ENCODE measurements at regions not wholly inside any gene's neighbourhood (a gene's known extent, or its start where the extent isn't known, plus 50 kb on each side); places are given as distances from the start of the nearest gene placed in this dataset.

DNA sequence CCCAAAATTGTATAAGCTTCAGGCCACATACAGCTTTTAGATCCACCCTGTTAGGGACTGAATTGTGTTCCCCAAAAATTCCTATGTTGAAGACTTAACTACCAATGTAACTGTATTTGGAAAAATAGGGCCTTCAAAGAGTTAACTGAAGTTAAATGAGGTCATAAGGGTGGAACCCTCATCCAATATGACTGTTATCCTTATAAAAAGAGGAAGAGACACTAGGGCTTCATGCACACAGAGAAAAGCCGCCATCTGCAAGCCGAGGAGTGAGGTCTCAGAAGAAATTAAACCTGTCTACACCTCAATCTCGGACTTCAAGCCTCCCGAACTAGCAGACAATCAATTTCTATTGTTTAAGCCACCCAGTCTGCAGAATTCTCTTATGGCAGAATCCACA, 317.9 kb upstream of the NFE2L3 start:
- TF ChIP-seq, protein P1, sequence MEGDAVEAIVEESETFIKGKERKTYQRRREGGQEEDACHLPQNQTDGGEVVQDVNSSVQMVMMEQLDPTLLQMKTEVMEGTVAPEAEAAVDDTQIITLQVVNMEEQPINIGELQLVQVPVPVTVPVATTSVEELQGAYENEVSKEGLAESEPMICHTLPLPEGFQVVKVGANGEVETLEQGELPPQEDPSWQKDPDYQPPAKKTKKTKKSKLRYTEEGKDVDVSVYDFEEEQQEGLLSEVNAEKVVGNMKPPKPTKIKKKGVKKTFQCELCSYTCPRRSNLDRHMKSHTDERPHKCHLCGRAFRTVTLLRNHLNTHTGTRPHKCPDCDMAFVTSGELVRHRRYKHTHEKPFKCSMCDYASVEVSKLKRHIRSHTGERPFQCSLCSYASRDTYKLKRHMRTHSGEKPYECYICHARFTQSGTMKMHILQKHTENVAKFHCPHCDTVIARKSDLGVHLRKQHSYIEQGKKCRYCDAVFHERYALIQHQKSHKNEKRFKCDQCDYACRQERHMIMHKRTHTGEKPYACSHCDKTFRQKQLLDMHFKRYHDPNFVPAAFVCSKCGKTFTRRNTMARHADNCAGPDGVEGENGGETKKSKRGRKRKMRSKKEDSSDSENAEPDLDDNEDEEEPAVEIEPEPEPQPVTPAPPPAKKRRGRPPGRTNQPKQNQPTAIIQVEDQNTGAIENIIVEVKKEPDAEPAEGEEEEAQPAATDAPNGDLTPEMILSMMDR (IDR thresholded peaks at IDR 0.05; ENCODE audit: low read depth, low read length, missing control alignments), result no peak
- H3K4me3 ChIP-seq (replicated peaks; ENCODE audit: low read depth, low read length), result no peak overlapping the region
- DNase-seq (ENCODE audit: extremely low read depth, low read depth), result no peak

DNA sequence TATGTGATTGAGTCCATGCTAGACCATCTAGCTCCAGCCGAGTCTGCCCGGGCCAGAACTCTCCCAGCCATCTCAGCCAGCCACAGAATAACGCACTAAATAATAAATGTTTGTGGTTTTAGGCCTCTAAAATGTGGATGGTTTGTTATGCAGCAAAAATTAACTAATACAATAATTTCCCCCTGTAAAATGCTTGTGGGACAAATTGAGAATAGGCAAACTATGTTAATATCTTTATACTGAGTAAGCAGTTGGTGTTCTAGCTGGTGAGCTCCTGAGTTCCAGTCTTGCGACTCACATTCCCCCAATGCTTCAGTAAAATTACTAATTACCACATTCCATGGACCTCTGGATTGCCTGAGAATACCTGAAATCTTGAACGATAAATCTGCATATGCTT, 316.8 kb upstream of the NFE2L3 start:
- no peak for DNase-seq (ENCODE audit: extremely low read depth, low read depth)
- TF ChIP-seq, protein P1 (IDR thresholded peaks at IDR 0.05; ENCODE audit: low read depth, low read length, missing control alignments), result no peak

DNA sequence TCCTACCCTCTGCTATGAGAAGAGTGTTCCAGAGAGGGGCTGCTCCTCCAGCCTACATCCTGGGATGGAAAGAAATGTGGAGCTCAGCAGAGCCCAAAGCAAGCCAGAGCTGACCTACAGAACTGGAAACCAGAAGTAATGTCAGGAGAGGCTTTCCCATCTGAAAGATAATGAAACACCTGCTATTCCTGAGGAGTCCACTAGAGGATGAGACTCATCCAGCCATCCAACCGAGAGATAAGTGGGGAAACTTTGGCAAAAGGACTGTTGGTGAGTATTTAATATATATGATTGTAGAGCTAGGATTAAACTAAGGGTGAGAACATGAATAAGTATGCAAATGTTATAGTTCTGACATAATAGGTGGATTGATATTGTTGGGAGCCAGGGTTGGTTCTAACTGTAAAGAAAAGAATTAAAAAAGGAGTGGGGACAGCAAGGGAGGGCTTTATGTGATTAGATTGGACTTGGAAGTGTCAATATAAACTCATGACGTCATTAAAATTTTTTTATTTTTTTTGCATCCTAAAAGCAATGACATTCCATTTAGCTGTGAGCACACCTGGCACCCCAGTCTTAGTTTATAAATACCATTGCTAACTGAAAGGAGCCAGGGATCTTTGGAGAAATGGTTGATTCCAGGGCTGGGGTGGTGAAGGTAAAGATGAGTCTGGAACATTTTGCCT, 312.8 kb upstream of the NFE2L3 start:
- TF ChIP-seq, protein P1 (IDR thresholded peaks at IDR 0.05; ENCODE audit: low read depth, low read length, missing control alignments), result peak; percentile 14
- no peak for DNase-seq (ENCODE audit: extremely low read depth, low read depth)
- no peak overlapping the region for H3K4me3 ChIP-seq (replicated peaks; ENCODE audit: low read depth, low read length)

More for the DNA sequence above, 316.8 kb upstream of the NFE2L3 start:
- H3K4me3 ChIP-seq (replicated peaks; ENCODE audit: low read depth, low read length), result no peak overlapping the region

DNA sequence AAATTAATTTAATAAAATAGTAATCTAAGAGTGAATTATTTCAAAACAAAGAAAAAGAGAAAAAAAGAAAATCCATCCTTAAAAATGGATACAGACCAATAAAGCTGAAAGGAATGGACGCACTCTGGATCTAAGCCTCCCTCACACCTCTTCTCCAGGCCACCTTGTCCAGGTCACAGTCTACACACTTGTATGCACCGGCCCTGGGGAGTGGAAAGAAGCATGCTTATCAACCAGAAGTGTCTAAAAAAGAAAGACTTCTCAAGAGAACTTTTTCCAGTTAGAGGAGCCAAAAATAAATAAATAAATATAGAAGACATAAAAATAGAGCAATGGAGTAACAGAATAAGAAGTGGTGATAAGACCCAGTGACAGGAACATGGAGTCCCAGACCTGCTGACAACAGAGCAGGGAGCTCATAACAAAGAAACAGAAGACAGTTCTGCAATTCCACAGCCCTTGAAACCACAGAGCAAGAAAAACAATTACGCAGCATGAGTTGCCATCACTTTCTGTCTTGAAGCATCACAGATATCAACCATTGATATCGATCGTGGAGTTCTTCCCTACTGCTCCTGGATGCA, 311.7 kb upstream of the NFE2L3 start:
- DNase-seq (ENCODE audit: extremely low read depth, low read depth), result no peak
- TF ChIP-seq, protein P1 (IDR thresholded peaks at IDR 0.05; ENCODE audit: low read depth, low read length, missing control alignments), result no peak
- H3K4me3 ChIP-seq (replicated peaks; ENCODE audit: low read depth, low read length), result no peak overlapping the region

DNA sequence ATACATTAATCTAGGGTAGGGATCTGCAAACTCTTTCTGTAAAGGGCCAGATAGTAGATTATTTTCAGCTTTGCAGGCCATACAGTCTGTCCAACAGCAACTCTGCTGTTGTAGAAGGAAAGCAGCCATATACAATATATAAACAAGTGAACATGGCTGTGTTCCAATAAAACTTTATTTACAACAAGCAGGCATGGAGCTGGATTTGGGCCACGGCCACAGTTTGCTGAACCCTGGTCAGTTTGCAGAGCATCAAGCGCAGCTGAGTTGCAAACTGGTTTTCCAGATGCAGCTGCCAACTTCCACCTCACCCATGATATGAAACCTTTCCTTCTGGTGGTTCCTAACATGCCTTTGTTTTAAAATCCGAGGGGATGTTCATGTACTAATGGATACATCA, 310.4 kb upstream of the NFE2L3 start:
- TF ChIP-seq, protein P1 (IDR thresholded peaks at IDR 0.05; ENCODE audit: low read depth, low read length, missing control alignments), result no peak
- no peak for DNase-seq (ENCODE audit: extremely low read depth, low read depth)
- no peak overlapping the region for H3K4me3 ChIP-seq (replicated peaks; ENCODE audit: low read depth, low read length)

DNA sequence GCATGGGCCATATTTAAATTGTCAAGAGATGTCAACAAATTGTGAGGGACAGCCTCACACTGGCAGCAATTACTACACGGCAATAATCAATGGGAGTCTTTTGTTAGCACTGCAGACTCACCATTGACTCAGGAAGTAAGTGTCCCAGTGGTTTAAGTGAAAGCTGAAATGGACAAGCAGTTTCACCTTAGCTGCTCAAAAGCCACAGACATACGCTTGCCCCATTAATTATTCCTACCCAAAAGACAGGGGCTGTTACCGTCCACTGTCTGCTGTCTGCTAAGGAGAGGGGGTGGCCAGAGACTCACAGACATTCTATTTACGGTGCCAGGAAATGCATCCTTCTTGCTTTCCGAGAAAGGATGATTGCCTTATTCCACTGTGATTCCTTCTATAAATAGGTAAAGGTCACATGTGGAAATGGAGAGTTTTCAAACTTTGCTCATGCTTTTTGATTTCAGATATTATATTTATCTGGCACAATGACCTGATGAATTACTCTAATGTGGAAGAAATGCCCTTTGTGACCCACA, 309.7 kb upstream of the NFE2L3 start:
- no peak for DNase-seq (ENCODE audit: extremely low read depth, low read depth)
- no peak overlapping the region for H3K4me3 ChIP-seq (replicated peaks; ENCODE audit: low read depth, low read length)
- TF ChIP-seq, protein P1 (IDR thresholded peaks at IDR 0.05; ENCODE audit: low read depth, low read length, missing control alignments), result no peak
